Cardiac fibroblast (primary cell): ENCODE measurements at regions not wholly inside any gene's neighbourhood (a gene's known extent, or its start where the extent isn't known, plus 50 kb on each side); places are given as distances from the start of the nearest gene placed in this dataset.
"Not testable (repeated sequence)": the region's sequence is repeated elsewhere in the genome, so short reads cannot be mapped to it uniquely, and the experiment has no call there.

ENCODE experiments used
- DNase-seq, 2 donors: peaks; one replicate each; pipeline versions ENCODE4 v3.0.0 to v3.0.0-alpha.2; 2010; ENCODE audit warnings: low read depth in 2 of 2
- H3K4me3 ChIP-seq, 2 donors: replicated peaks in 1 of 2; 1 replicate in 1 of 2; 2 replicates in 1 of 2; pipeline ENCODE4 v1.5.1; 2011; ENCODE audit warnings: low read depth in 2 of 2, low read length in 2 of 2, mild to moderate bottlenecking in 2 of 2, moderate library complexity in 1 of 2
- TF ChIP-seq, protein P1 (sequence below): IDR thresholded peaks from one replicate; pipeline ENCODE4 v1.5.1; 2011; ENCODE audit warnings: low read depth, mild to moderate bottlenecking, low read length, inconsistent platforms

DNA sequence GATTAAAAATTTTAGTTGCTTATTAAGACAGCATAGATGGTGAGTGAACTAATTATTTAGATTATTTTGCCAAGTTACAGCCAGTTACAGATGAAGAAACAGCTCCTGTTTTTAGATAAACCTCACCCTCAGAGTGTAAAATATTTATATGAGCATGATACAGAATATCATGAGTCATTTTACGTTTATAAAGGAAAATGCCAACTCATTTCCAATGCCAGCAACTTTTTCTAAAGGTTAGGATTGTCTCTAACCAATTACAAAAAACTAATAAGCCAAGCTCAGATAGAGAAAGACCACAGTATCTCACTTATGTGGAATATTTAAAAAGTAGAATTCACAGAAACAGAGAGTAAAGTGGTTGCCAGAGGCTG, 590.1 kb downstream of the LTN1 start:
- H3K4me3 ChIP-seq: no peak overlapping the region
- DNase-seq: peak in 1 of 2 donors; percentile 29
- TF ChIP-seq, protein P1, sequence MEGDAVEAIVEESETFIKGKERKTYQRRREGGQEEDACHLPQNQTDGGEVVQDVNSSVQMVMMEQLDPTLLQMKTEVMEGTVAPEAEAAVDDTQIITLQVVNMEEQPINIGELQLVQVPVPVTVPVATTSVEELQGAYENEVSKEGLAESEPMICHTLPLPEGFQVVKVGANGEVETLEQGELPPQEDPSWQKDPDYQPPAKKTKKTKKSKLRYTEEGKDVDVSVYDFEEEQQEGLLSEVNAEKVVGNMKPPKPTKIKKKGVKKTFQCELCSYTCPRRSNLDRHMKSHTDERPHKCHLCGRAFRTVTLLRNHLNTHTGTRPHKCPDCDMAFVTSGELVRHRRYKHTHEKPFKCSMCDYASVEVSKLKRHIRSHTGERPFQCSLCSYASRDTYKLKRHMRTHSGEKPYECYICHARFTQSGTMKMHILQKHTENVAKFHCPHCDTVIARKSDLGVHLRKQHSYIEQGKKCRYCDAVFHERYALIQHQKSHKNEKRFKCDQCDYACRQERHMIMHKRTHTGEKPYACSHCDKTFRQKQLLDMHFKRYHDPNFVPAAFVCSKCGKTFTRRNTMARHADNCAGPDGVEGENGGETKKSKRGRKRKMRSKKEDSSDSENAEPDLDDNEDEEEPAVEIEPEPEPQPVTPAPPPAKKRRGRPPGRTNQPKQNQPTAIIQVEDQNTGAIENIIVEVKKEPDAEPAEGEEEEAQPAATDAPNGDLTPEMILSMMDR: no peak

DNA sequence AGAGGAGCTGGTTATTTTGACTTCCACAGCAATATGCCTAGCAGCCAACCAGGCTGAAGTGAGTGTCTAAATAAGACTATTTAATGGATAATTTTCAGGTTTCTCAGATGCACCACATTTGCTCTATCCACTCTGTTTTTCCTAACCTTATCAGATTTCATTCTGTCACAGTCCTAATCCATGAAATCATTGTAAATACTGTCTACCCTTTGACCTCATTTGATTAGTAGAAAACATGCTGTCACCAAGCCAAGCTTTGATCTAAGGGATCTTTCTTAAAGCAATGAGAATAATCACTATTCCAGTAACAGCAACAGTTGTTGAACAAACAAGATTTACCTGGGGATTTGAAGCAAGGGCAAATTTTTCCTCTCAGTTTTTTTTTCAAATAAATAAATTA, 595.6 kb downstream of the LTN1 start:
- TF ChIP-seq, protein P1: no peak
- DNase-seq: no peak
- H3K4me3 ChIP-seq: no peak overlapping the region

DNA sequence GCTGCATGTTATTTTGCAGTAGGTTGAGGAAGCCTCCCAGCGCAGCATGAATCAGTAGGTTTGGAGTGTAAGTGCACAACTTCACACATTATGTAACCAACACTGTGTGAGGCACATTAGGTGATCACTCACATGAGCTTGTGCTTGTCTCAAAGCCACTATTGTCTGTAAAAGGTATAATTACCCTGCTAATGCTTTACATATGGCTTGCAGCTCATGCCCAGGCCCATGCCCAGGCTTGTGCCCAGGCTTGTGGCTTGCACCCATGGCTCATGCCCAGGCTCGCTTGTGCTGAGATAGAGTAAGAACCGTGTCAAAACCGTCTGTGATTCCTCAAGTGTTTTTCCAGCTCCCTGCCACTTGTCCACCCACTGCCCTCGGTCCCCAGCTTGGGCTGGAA, 596.3 kb downstream of the LTN1 start:
- DNase-seq: no peak
- no peak overlapping the region for H3K4me3 ChIP-seq
- TF ChIP-seq, protein P1: no peak

DNA sequence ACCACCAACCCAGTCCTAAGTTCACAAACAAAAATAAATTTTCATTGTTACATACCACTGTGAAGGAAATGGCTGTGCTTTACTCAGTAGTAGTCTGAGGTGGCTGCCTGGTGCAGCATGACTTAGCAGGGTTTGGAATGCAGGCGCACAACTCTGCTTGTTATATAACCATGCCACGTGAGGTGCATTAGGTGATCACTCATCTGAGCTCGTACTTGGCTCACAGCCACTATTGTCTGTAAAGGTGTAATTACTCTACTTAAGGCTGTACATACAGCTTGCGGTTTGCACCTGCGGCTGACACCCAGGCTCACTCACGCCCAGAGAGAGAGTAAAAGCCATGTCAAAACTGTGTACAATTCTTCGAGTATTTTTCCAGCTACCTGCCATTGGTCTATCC, 599.4 kb downstream of the LTN1 start:
- no peak overlapping the region for H3K4me3 ChIP-seq
- DNase-seq: no peak
- TF ChIP-seq, protein P1: no peak

DNA sequence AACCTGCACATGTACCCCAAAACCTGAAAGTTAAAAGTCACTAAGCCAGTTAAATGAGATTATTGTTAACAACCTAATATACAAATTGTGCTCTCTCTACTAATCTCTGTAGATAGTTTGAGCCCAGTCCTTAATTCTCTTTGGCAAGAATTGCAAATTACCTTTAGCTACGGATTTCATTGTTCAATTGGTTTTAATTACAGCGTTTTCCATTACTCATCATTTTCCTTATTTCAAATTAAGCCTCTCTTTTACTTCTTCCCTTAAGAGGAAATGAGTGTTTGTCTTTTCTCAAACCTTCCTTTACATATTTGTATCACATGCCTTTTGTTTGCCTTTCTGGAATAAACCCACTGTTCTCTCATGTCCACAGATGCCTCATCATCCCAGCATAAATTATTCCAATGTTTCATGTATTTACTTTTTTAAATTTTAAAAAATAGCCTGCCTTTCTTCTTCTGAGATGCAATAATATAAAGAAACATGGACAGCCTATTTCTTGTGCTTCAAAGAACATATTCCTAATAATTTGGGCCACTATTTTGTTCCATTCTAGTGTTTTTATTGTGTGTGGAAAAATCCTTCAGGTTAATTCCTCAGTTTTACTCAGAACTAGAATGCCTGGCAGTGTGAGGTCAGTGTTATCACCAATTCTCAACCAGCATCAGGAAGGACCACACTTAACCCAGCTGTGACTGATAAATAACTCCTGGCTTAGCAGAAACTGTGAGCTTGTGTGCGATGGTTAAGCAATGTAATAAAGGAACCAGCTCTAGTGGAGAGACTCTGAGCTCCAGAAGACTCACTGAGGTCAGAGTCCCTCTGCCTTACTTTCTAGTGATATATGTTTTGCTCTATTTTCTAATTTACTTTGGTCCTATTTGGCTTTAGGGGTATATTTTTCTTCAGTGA, 600.5 kb downstream of the LTN1 start:
- TF ChIP-seq, protein P1: no peak
- H3K4me3 ChIP-seq: no peak overlapping the region
- DNase-seq: peak in 1 of 2 donors; percentile 7

DNA sequence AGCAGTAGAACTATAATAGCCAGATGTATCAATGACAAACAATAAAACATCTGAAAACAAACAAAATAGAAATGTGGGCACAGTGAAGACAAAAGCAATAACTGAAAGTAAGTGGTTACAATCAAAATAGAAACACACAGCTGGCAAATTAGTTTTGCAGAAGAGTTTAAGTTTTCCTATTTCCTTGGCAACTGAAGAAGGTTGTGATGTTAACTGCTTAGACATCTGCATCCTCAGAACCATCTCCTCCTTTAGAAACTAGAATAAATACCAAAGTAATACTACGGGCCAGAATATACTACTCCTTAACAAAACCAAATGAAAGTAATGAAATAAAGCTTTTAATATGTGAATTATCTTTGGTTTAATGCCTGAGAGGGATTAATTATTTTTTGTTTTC, 605.5 kb downstream of the LTN1 start:
- DNase-seq: no peak
- TF ChIP-seq, protein P1: no peak
- no peak overlapping the region for H3K4me3 ChIP-seq

DNA sequence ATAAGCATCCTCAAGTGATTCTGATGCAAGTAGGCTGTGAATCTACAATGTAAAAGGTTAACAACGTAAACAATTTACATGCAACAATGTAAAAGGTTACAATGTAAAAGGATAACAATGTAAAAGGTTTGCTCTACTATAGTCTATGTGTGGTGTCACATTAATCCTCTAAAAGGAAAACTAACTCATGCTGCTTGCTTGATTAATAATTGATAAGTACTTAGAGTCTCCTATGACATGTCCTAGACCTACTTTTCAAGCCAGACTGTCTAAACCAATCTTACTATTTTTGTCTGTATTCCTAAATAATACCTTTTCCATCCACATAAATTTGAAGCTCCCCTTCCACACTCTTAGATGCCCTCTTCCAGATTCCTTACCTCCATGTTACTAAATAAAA, 606.8 kb downstream of the LTN1 start:
- TF ChIP-seq, protein P1: no peak
- no peak for DNase-seq
- no peak overlapping the region for H3K4me3 ChIP-seq

DNA sequence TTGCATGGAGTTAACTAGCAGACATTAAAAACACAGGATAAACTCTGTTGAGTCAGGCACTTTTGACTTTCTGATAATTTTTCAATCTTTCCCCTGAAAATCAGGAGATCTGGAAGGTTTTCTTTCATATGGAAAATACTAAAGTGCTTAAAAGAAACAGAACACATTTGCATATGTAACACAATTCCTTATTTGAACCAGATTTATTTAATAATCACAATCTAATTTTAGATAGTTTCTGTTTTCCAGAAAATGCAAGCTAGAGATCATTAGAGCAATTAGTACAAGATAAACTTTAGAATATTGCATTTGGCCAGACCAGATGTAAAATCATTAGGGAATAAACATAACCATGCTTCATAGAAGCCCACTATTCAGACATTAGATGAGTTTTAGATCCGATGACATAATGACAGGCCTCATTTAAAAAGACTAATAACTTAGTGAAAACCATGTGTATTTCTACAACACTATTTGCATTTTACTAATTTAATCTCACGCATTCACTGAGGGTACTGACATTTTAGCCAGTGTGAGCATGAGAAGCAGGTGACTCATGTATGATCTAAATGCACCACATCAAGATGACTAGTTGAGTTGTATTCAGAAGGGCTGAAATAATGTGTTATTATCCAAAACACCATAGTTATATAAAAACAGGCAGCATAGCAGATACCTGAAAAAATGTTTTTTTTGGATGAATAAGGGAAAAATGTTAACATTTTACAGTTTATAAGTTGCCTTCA, 611.5 kb downstream of the LTN1 start:
- H3K4me3 ChIP-seq, DNase-seq: not testable (repeated sequence)
